ENCODE measurements at regions not wholly inside any gene's neighbourhood (a gene's known extent, or its start where the extent isn't known, plus 50 kb on each side); places are given as distances from the start of the nearest gene placed in this dataset.

DNA sequence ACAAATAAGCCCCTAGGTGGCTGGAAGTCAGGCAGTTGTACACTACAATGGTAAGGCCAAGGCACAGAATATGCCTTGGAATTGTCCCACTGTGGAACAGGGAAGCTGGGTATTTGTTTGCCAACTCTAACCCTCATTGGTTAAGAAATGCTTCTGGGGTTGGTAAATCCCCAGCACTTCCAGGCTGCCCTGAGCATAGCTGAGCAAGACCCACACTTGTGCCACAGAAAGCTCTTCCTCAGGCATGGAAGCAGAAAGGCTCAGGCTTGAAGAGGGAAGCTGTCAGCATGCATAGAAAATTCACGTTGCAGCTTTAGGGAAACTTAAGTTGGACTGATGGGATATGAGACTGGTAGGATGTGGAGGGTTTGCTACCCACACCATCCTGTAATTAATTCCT lies 86.9 kb upstream of the PLCL2 start:
- Histone ChIP-seq H3K18ac (ENCODE audit: low read depth in 1 of 2, low read length in 2 of 2) (no peak overlapping the region), H3K9me3 (ENCODE audit: control insufficient read depth, low read length) (no peaks in the 10 kb centered on the region), H2BK120ac (ENCODE audit: low read depth, low read length) (no peak overlapping the region), H3K4me2 (ENCODE audit: low read length, poor library complexity, severe bottlenecking) (no peak overlapping the region), H3K27me3 (ENCODE audit: control insufficient read depth in 1 of 2, insufficient read depth in 1 of 2, low read length in 2 of 2) (peaks cover 0 to 4% of the 10 kb centered on the region in 2 experiments), H2AFZ (ENCODE audit: low read depth, low read length) (no peak overlapping the region), H2BK5ac (ENCODE audit: low read depth, low read length, poor library complexity, severe bottlenecking) (no peak overlapping the region), H3K4me3 (ENCODE audit: insufficient read depth in 1 of 2, low read depth in 1 of 2, low read length in 2 of 2) (no peak overlapping the region), H2BK15ac (ENCODE audit: low read depth, poor library complexity, severe bottlenecking) (no peak overlapping the region), H2BK12ac (ENCODE audit: low read length in 2 of 2) (no peak overlapping the region), H3K27ac (ENCODE audit: low read length, poor library complexity, severe bottlenecking) (no peak overlapping the region), H2AK5ac (ENCODE audit: low read length, severe bottlenecking) (no peak overlapping the region), H3K4ac (ENCODE audit: low read depth in 1 of 2, low read length in 2 of 2) (no peak overlapping the region), H3K9ac (ENCODE audit: low read length) (no peak overlapping the region), H3K4me1 (ENCODE audit: control insufficient read depth, insufficient read depth, low read depth, low read length) (no peaks in the 10 kb centered on the region), H3K79me1 (replicated peaks; ENCODE audit: low read length, poor library complexity, severe bottlenecking) (no peaks in the 10 kb centered on the region), H4K8ac (ENCODE audit: low read length) (no peak overlapping the region), H3K23ac (ENCODE audit: low read length in 2 of 2) (no peak overlapping the region), H3K14ac (ENCODE audit: low read length in 2 of 2) (no peak overlapping the region), H4K91ac (ENCODE audit: low read length) (no peak overlapping the region), H3K36me3 (ENCODE audit: control insufficient read depth in 1 of 2, insufficient read depth in 2 of 2, low read depth in 1 of 2, low read length in 2 of 2) (no peaks in the 10 kb centered on the region)
- no peak for DNase-seq
- no CpG with 5 or more reads among the region's 1 CpG for WGBS

DNA sequence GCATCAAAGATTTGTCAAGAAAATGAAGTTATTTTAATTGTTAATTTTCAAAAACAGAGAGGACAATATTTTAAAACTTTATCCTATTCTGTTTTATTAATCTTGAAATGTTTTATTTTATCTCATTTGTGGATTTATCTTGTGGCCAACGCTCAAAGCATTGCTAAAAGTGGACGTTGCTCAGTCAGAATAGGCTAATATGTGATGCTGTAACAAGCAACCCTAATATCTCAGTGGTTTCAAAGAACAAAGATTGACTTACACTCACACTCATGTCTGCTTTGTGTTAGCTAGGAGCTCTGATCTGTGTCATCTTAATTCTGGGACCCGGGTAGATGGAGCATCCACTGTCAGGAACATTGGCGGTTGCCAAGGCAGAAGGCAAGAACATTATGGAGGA lies 86.0 kb upstream of the PLCL2 start:
- no peak for DNase-seq
- Histone ChIP-seq H2BK120ac (ENCODE audit: low read depth, low read length) (no peak overlapping the region), H2AK5ac (ENCODE audit: low read length, severe bottlenecking) (no peak overlapping the region), H3K14ac (ENCODE audit: low read length in 2 of 2) (no peak overlapping the region), H3K79me1 (replicated peaks; ENCODE audit: low read length, poor library complexity, severe bottlenecking) (no peaks in the 10 kb centered on the region), H3K18ac (ENCODE audit: low read depth in 1 of 2, low read length in 2 of 2) (no peak overlapping the region), H3K4me1 (ENCODE audit: control insufficient read depth, insufficient read depth, low read depth, low read length) (no peaks in the 10 kb centered on the region), H3K27me3 (ENCODE audit: control insufficient read depth in 1 of 2, insufficient read depth in 1 of 2, low read length in 2 of 2) (peaks cover 0 to 3% of the 10 kb centered on the region in 2 experiments), H2BK15ac (ENCODE audit: low read depth, poor library complexity, severe bottlenecking) (no peak overlapping the region), H3K4me3 (ENCODE audit: insufficient read depth in 1 of 2, low read depth in 1 of 2, low read length in 2 of 2) (no peak overlapping the region), H2BK12ac (ENCODE audit: low read length in 2 of 2) (no peak overlapping the region), H3K23ac (ENCODE audit: low read length in 2 of 2) (no peak overlapping the region), H4K8ac (ENCODE audit: low read length) (no peak overlapping the region), H4K91ac (ENCODE audit: low read length) (no peak overlapping the region), H3K36me3 (ENCODE audit: control insufficient read depth in 1 of 2, insufficient read depth in 2 of 2, low read depth in 1 of 2, low read length in 2 of 2) (no peaks in the 10 kb centered on the region), H3K9ac (ENCODE audit: low read length) (no peak overlapping the region), H2BK5ac (ENCODE audit: low read depth, low read length, poor library complexity, severe bottlenecking) (no peak overlapping the region), H3K4me2 (ENCODE audit: low read length, poor library complexity, severe bottlenecking) (no peak overlapping the region), H3K9me3 (ENCODE audit: control insufficient read depth, low read length) (no peaks in the 10 kb centered on the region), H2AFZ (ENCODE audit: low read depth, low read length) (no peak overlapping the region), H3K4ac (ENCODE audit: low read depth in 1 of 2, low read length in 2 of 2) (no peak overlapping the region), H3K27ac (ENCODE audit: low read length, poor library complexity, severe bottlenecking) (no peak overlapping the region)
- 89% methylated on average over 4 of the region's 4 CpGs for WGBS

DNA sequence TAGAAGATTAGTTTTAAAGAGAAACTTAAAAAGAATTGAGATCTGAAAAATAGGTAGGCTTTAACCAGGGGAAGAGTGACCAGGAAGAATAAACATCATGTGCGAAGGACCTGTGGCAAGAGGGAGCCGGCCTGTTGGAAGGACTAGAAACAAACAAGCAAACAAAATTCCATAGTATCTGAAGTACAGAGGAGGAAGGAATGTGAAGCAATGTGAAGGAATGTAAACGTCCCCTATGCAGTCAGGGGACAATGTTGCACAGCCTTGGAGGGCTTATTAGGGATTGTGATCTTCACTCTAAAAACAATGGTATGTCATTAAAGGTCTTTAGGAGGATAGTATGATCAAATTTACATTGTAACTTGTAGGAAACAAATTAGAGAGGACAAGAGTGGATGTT lies 84.4 kb upstream of the PLCL2 start:
- Histone ChIP-seq H4K8ac (ENCODE audit: low read length) (no peak overlapping the region), H2BK12ac (ENCODE audit: low read length in 2 of 2) (no peak overlapping the region), H2AK5ac (ENCODE audit: low read length, severe bottlenecking) (no peak overlapping the region), H3K4me1 (ENCODE audit: control insufficient read depth, insufficient read depth, low read depth, low read length) (no peaks in the 10 kb centered on the region), H3K23ac (ENCODE audit: low read length in 2 of 2) (no peak overlapping the region), H4K91ac (ENCODE audit: low read length) (no peak overlapping the region), H2AFZ (ENCODE audit: low read depth, low read length) (no peak overlapping the region), H3K27me3 (ENCODE audit: control insufficient read depth in 1 of 2, insufficient read depth in 1 of 2, low read length in 2 of 2) (peaks cover 0 to 3% of the 10 kb centered on the region in 2 experiments), H3K36me3 (ENCODE audit: control insufficient read depth in 1 of 2, insufficient read depth in 2 of 2, low read depth in 1 of 2, low read length in 2 of 2) (no peaks in the 10 kb centered on the region), H3K79me1 (replicated peaks; ENCODE audit: low read length, poor library complexity, severe bottlenecking) (no peaks in the 10 kb centered on the region), H3K4me3 (ENCODE audit: insufficient read depth in 1 of 2, low read depth in 1 of 2, low read length in 2 of 2) (no peak overlapping the region), H3K4me2 (ENCODE audit: low read length, poor library complexity, severe bottlenecking) (no peak overlapping the region), H2BK120ac (ENCODE audit: low read depth, low read length) (no peak overlapping the region), H2BK5ac (ENCODE audit: low read depth, low read length, poor library complexity, severe bottlenecking) (no peak overlapping the region), H3K14ac (ENCODE audit: low read length in 2 of 2) (no peak overlapping the region), H3K9ac (ENCODE audit: low read length) (no peak overlapping the region), H2BK15ac (ENCODE audit: low read depth, poor library complexity, severe bottlenecking) (no peak overlapping the region), H3K18ac (ENCODE audit: low read depth in 1 of 2, low read length in 2 of 2) (no peak overlapping the region), H3K9me3 (ENCODE audit: control insufficient read depth, low read length) (no peaks in the 10 kb centered on the region), H3K4ac (ENCODE audit: low read depth in 1 of 2, low read length in 2 of 2) (no peak overlapping the region), H3K27ac (ENCODE audit: low read length, poor library complexity, severe bottlenecking) (no peak overlapping the region)
- no peak for DNase-seq
- WGBS: 64% methylated on average over 3 of the region's 3 CpGs

DNA sequence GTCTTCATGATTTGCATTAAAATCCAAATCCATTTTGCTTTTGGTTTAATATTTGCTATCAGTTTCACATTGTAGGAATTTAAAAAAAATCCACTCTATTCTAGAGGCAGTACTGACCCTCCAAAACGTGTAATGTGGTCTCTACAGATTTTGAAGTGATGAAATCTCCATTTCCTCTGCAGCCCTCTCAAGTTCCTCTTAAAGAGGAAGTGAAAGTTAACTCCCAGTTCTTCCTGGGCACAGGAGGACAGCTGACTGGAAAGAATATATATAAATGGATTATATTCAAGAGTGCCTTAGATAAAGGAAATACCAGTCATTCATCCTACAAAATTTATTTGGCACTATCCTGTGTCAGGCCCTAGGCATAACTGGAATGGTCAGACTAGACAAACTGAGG lies 83.5 kb upstream of the PLCL2 start:
- Histone ChIP-seq H3K27me3 (ENCODE audit: control insufficient read depth in 1 of 2, insufficient read depth in 1 of 2, low read length in 2 of 2) (peaks cover 0 to 3% of the 10 kb centered on the region in 2 experiments), H2BK5ac (ENCODE audit: low read depth, low read length, poor library complexity, severe bottlenecking) (no peak overlapping the region)

More for the DNA sequence above, 83.5 kb upstream of the PLCL2 start:
- Histone ChIP-seq H2AFZ (ENCODE audit: low read depth, low read length) (no peak overlapping the region), H3K4me3 (ENCODE audit: insufficient read depth in 1 of 2, low read depth in 1 of 2, low read length in 2 of 2) (no peak overlapping the region), H3K4me2 (ENCODE audit: low read length, poor library complexity, severe bottlenecking) (no peak overlapping the region), H2BK120ac (ENCODE audit: low read depth, low read length) (no peak overlapping the region), H3K79me1 (replicated peaks; ENCODE audit: low read length, poor library complexity, severe bottlenecking) (no peaks in the 10 kb centered on the region), H4K91ac (ENCODE audit: low read length) (no peak overlapping the region), H3K18ac (ENCODE audit: low read depth in 1 of 2, low read length in 2 of 2) (no peak overlapping the region), H3K4ac (ENCODE audit: low read depth in 1 of 2, low read length in 2 of 2) (no peak overlapping the region), H2AK5ac (ENCODE audit: low read length, severe bottlenecking) (no peak overlapping the region), H4K8ac (ENCODE audit: low read length) (no peak overlapping the region), H3K14ac (ENCODE audit: low read length in 2 of 2) (no peak overlapping the region), H3K9me3 (ENCODE audit: control insufficient read depth, low read length) (no peaks in the 10 kb centered on the region), H3K27ac (ENCODE audit: low read length, poor library complexity, severe bottlenecking) (no peak overlapping the region), H3K36me3 (ENCODE audit: control insufficient read depth in 1 of 2, insufficient read depth in 2 of 2, low read depth in 1 of 2, low read length in 2 of 2) (no peaks in the 10 kb centered on the region), H3K9ac (ENCODE audit: low read length) (no peak overlapping the region), H3K23ac (ENCODE audit: low read length in 2 of 2) (no peak overlapping the region), H2BK15ac (ENCODE audit: low read depth, poor library complexity, severe bottlenecking) (no peak overlapping the region), H3K4me1 (ENCODE audit: control insufficient read depth, insufficient read depth, low read depth, low read length) (no peaks in the 10 kb centered on the region), H2BK12ac (ENCODE audit: low read length in 2 of 2) (no peak overlapping the region)
- DNase-seq: no peak
- 0% methylated on average over 1 of the region's 1 CpG for WGBS

All from mesenchymal stem cell (in vitro differentiated cells and primary cell).